CD4-positive, alpha-beta T cell (primary cell): ENCODE measurements at regions not wholly inside any gene's neighbourhood (a gene's known extent, or its start where the extent isn't known, plus 50 kb on each side); places are given as distances from the start of the nearest gene placed in this dataset.

Experiments
- ATAC-seq: fragments of 200-7000 bp; cut with Tn5 transposase; one replicate; pipeline ENCODE4 v1.10.0; 2022; ENCODE audit warnings: mild to moderate bottlenecking; ENCODE audit not compliant: poor library complexity
- CTCF ChIA-PET: fragments of 350-600 bp; sonication (Branson Sonifier 250); formaldehyde crosslinking; loops from one replicate; lab custom pipeline; 2021; ENCODE audit warnings: antibody characterized with exemption, inconsistent platforms; lab: Charles Lee
- POLR2A ChIA-PET: fragments of 350-600 bp; sonication (Branson Sonifier 250); formaldehyde crosslinking; loops from one replicate; lab custom pipeline; 2021; ENCODE audit warnings: antibody characterized with exemption, inconsistent platforms; lab: Charles Lee
- DNase-seq, 14 experiments: peaks; one replicate each; pipeline ENCODE4 v3.0.0-alpha.2; 2013 to 2020; ENCODE audit warnings: mixed read lengths in 2 of 14
- H3K27ac ChIP-seq, 2 donors: one replicate each; pipeline versions ENCODE4 v1.5.1 to v1.7.0; 2013; ENCODE audit warnings: low read length in 2 of 2, low read depth in 1 of 2, mild to moderate bottlenecking in 1 of 2
- H3K27me3 ChIP-seq, 2 experiments: 1 replicate in 1 of 2; 2 replicates in 1 of 2; pipeline versions ENCODE4 v1.6.1 to v1.7.0; 2013; ENCODE audit warnings: low read length in 2 of 2, control low read depth in 1 of 2, mild to moderate bottlenecking in 1 of 2, moderate library complexity in 1 of 2; ENCODE audit not compliant: insufficient read depth in 2 of 2, control insufficient read depth in 1 of 2
- H3K36me3 ChIP-seq: one replicate; pipeline ENCODE4 v1.6.1; 2013; ENCODE audit warnings: low read length, control low read depth; ENCODE audit not compliant: insufficient read depth
- H3K4me1 ChIP-seq: one replicate; pipeline ENCODE4 v1.6.1; 2013; ENCODE audit warnings: low read length, control low read depth; ENCODE audit not compliant: insufficient read depth
- H3K4me3 ChIP-seq: one replicate; pipeline ENCODE4 v1.5.1; 2013; ENCODE audit warnings: mild to moderate bottlenecking, low read length, moderate library complexity
- H3K9me3 ChIP-seq, 2 experiments: 1 replicate in 1 of 2; 2 replicates in 1 of 2; pipeline versions ENCODE4 v1.6.1 to v1.7.0; 2013; ENCODE audit warnings: low read length in 2 of 2, mild to moderate bottlenecking in 2 of 2, control low read depth in 1 of 2, moderate library complexity in 1 of 2; ENCODE audit not compliant: control insufficient read depth in 1 of 2, insufficient read depth in 1 of 2
- H3K27ac Mint-ChIP-seq: one replicate; pipeline ENCODE4 v1.8.0; 2020; ENCODE audit warnings: mixed read lengths
- H3K27me3 Mint-ChIP-seq: one replicate; pipeline ENCODE4 v1.8.0; 2021; ENCODE audit warnings: mixed read lengths
- H3K36me3 Mint-ChIP-seq: one replicate; pipeline ENCODE4 v1.8.0; 2021; ENCODE audit warnings: low read depth, mixed read lengths
- H3K4me1 Mint-ChIP-seq: one replicate; pipeline ENCODE4 v1.8.0; 2021; ENCODE audit warnings: low read depth, mixed read lengths
- H3K4me3 Mint-ChIP-seq: one replicate; pipeline ENCODE4 v1.8.0; 2020; ENCODE audit warnings: mild to moderate bottlenecking, mixed read lengths
- H3K9me3 Mint-ChIP-seq: one replicate; pipeline ENCODE4 v1.8.0; 2020; ENCODE audit warnings: mixed read lengths
- intact Hi-C, 2 experiments: fragments of 100-400 bp; cut with DNase I in 1 of 2; cut with micrococcal nuclease in 1 of 2; formaldehyde crosslinking; loops; one replicate each; pipeline versions ENCODE4 v1.15.1 to v1.9.0; 2023 to 2025; cut with DNase I, micrococcal nuclease
- TF ChIP-seq, protein P1 (sequence below): fragments of 200-600 bp; IDR thresholded peaks from one replicate; pipeline ENCODE4 v1.8.0; 2022; ENCODE audit warnings: antibody characterized with exemption, mild to moderate bottlenecking

DNA sequence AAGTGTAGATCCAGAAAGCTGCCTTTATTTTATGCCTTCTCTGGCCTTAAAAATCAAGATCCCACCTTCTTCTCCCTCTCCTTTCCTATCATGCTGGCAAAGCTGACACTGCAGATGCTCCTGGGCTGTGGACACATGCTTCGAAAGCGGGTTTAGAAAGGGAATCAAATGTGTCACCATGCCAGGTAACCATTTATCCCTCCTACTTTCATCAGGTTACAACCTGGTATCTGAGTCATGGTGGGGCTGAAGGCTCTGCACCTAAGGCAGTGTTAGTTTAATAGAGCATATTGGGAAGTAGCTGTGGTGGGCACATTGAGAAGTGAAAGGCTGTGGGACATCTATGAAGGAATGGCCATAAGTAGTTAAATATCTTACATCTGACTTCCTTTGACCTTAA is 69.8 kb downstream of the GJA1 start:
- no peaks in the 10 kb centered on the region for H3K36me3 Mint-ChIP-seq
- Histone ChIP-seq H3K9me3 (no peaks in the 10 kb centered on the region), H3K4me3 (no peak overlapping the region), H3K36me3 (no peaks in the 10 kb centered on the region), H3K27ac (no peak overlapping the region), H3K4me1 (no peaks in the 10 kb centered on the region), H3K27me3 (no peaks in the 10 kb centered on the region)
- H3K27ac Mint-ChIP-seq = no peak overlapping the region
- ChIA-PET POLR2A (no interaction called here), CTCF (no interaction called here)
- DNase-seq = no peak
- no peak overlapping the region for H3K4me3 Mint-ChIP-seq
- intact Hi-C loops = no loop called here
- TF ChIP-seq, protein P1, sequence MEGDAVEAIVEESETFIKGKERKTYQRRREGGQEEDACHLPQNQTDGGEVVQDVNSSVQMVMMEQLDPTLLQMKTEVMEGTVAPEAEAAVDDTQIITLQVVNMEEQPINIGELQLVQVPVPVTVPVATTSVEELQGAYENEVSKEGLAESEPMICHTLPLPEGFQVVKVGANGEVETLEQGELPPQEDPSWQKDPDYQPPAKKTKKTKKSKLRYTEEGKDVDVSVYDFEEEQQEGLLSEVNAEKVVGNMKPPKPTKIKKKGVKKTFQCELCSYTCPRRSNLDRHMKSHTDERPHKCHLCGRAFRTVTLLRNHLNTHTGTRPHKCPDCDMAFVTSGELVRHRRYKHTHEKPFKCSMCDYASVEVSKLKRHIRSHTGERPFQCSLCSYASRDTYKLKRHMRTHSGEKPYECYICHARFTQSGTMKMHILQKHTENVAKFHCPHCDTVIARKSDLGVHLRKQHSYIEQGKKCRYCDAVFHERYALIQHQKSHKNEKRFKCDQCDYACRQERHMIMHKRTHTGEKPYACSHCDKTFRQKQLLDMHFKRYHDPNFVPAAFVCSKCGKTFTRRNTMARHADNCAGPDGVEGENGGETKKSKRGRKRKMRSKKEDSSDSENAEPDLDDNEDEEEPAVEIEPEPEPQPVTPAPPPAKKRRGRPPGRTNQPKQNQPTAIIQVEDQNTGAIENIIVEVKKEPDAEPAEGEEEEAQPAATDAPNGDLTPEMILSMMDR = no peak
- no peaks in the 10 kb centered on the region for H3K9me3 Mint-ChIP-seq
- ATAC-seq = no peak
- no peaks in the 10 kb centered on the region for H3K27me3 Mint-ChIP-seq
- peaks cover 3% of the 10 kb centered on the region for H3K4me1 Mint-ChIP-seq

DNA sequence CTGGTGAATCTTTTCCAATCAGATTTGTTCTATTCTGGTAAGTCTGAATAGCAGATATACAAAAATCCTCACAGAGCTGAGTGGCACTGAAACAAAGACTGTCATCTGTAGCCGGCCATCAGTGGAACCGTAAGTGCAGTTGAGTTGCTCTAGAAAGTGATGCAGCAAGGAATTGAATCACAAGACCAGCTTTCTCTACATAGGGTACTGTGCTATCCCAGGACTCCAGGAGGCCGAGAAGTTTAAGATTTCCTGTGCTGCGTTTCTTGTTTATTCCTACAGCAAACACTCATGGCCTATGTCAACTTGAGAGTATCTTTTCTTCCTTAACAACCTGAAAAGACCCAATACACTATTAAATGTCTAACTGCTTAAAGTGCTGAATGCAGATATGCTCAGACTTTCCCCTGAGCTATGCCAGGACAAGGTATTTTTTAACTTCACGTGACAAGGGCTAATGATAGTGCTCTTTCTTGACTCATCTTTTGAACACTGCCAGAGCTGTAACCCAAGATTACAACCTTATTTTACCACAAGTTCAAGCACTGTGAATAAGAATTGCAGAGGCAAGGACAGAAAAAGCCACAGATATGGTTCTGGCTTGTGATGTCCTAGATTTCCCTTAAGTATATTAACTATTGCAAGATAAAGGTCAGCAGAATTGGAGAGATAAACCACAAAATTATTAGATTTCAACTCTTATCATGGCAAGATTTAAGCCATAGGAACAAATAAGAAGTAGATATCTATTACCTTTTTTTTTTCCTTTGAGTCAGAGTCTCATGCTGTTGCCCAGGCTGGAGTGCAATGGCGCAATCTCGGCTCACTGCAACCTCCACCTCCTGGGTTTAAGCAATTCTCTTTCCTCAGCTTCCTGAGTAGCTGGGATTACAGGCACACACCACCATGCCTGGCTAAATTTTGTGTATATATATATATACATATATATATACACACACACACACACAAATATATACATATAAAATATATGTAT is 71.6 kb downstream of the GJA1 start:
- ATAC-seq (no peak), DNase-seq (no peak)
- H3K27ac ChIP-seq = no peak overlapping the region
- Mint-ChIP-seq H3K4me1 (peaks cover 3% of the 10 kb centered on the region), H3K4me3 (no peak overlapping the region), H3K9me3 (no peaks in the 10 kb centered on the region), H3K36me3 (no peaks in the 10 kb centered on the region), H3K27me3 (no peaks in the 10 kb centered on the region), H3K27ac (no peak overlapping the region)
- TF ChIP-seq, protein P1 = no peak
- no peaks in the 10 kb centered on the region for H3K4me1 ChIP-seq
- H3K36me3 ChIP-seq = no peaks in the 10 kb centered on the region
- ChIA-PET CTCF (no interaction called here), POLR2A (no interaction called here)
- intact Hi-C loops = no loop called here
- H3K27me3 ChIP-seq = no peaks in the 10 kb centered on the region
- no peak overlapping the region for H3K4me3 ChIP-seq
- no peaks in the 10 kb centered on the region for H3K9me3 ChIP-seq

DNA sequence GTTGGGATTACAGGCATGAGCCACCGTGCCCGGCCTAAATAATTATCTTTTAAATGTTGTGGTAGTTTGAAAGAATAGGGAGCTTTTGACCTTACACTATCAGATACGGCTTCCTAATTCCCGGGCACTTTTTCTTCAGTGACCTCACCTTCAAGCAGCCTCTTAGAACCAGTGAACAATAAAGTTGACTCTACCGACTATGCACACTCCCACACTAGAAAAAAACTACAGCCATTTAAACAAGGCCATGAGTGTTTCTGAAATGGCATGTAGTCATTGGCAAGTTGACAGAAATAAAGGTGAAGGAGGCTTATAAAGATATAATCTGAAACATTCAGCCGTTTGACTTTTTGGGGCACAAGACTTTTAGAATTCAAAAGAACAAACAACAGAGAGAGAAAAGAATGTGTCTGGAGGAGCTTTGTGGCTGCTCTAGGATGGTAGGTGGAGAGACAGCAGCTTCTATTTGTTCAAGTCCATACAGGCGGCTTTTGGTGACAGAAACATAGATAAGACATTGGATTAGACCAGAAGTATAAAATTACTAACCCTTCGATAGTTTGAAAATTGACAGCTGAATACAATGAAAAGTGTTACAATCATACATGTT is 75.2 kb downstream of the GJA1 start:
- H3K4me1 Mint-ChIP-seq = no peaks in the 10 kb centered on the region
- ATAC-seq = no peak
- H3K4me1 ChIP-seq = no peaks in the 10 kb centered on the region
- intact Hi-C loops = no loop called here
- TF ChIP-seq, protein P1 = no peak
- no peaks in the 10 kb centered on the region for H3K27me3 Mint-ChIP-seq
- H3K36me3 ChIP-seq = no peaks in the 10 kb centered on the region
- no peaks in the 10 kb centered on the region for H3K27me3 ChIP-seq
- no peaks in the 10 kb centered on the region for H3K36me3 Mint-ChIP-seq
- no peak for DNase-seq
- H3K27ac Mint-ChIP-seq = no peak overlapping the region
- H3K4me3 Mint-ChIP-seq = no peak overlapping the region
- ChIA-PET POLR2A (no interaction called here), CTCF (no interaction called here)
- H3K9me3 Mint-ChIP-seq = no peaks in the 10 kb centered on the region
- no peak overlapping the region for H3K27ac ChIP-seq
- no peak overlapping the region for H3K4me3 ChIP-seq
- no peaks in the 10 kb centered on the region for H3K9me3 ChIP-seq
